ENCODE measurements at regions not wholly inside any gene's neighbourhood (a gene's known extent, or its start where the extent isn't known, plus 50 kb on each side); places are given as distances from the start of the nearest gene placed in this dataset.

GRCh38 chr2:207217442-207217841, 51.7 kb upstream of the KLF7 start (continued):
- TF ChIP-seq USF1 (IDR thresholded peaks at IDR 0.05; ENCODE audit: borderline replicate concordance, low read depth) (no peak), YY1 (IDR thresholded peaks at IDR 0.05; ENCODE audit: low read depth) (no peak), MAX (IDR thresholded peaks at IDR 0.05; ENCODE audit: low read depth) (no peak)

- CTCF ChIA-PET, result interaction anchor here (1.0 kb wide), 1 partner anchor 9 kb away, joined by 3 read pairs; no protein-coding TSS in a partner anchor
- peaks cover 9 to 21% of the 10 kb centered on the region in 2 experiments for H3K4me1 ChIP-seq (ENCODE audit: control insufficient read depth in 1 of 2, insufficient read depth in 2 of 2, low read depth in 1 of 2, low read length in 1 of 2)
- TF ChIP-seq CHD2 (IDR thresholded peaks at IDR 0.05; ENCODE audit: low read length, partially characterized antibody) (no peak), MAX (IDR thresholded peaks at IDR 0.05; ENCODE audit: low read depth) (no peak), JUND (IDR thresholded peaks at IDR 0.05) (no peak), REST (IDR thresholded peaks at IDR 0.05; ENCODE audit: low read depth, low read length) (no peak), GATA2 (CRISPR knock-in tag; IDR thresholded peaks at IDR 0.05) (no peak), NFIC (IDR thresholded peaks at IDR 0.05; ENCODE audit: borderline replicate concordance) (no peak), NRF1 (IDR thresholded peaks at IDR 0.05; ENCODE audit: low read depth, low read length) (no peak), EP300 (IDR thresholded peaks at IDR 0.05; ENCODE audit: borderline replicate concordance in 1 of 2, low read depth in 1 of 2, low read length in 1 of 2) (no peak), SMC3 (IDR thresholded peaks at IDR 0.05; ENCODE audit: low read depth, low read length) (no peak), RAD21 (IDR thresholded peaks at IDR 0.05; ENCODE audit: low read length) (no peak), RCOR1 (IDR thresholded peaks at IDR 0.05; ENCODE audit: low read length) (no peak), RFX5 (IDR thresholded peaks at IDR 0.05; ENCODE audit: low read length) (no peak), TEAD4 (IDR thresholded peaks at IDR 0.05; ENCODE audit: borderline replicate concordance, insufficient read depth) (no peak), FOSL2 (IDR thresholded peaks at IDR 0.05; ENCODE audit: borderline replicate concordance, low read depth) (no peak), FOXJ3 (CRISPR knock-in tag; IDR thresholded peaks at IDR 0.05) (no peak)
- no peak overlapping the region for H3K4me3 ChIP-seq (ENCODE audit: low read depth in 2 of 2, low read length in 1 of 2)
- H3K79me2 ChIP-seq (ENCODE audit: insufficient read depth), result no peaks in the 10 kb centered on the region
- H3K36me3 ChIP-seq (replicated peaks in 1 of 2; ENCODE audit: control insufficient read depth in 1 of 2, insufficient read depth in 2 of 2, low read length in 1 of 2), result no peaks in the 10 kb centered on the region
- POLR2A ChIA-PET, result no interaction called here
- no peak overlapping the region for H3K4me2 ChIP-seq
- WGBS (ENCODE audit: low lambda C conversion rate), result 83% methylated on average over 4 of the region's 4 CpGs
- H3K27me3 ChIP-seq (ENCODE audit: insufficient read depth), result no peaks in the 10 kb centered on the region
- H2AFZ ChIP-seq (ENCODE audit: low read depth), result peak overlapping the region; percentile 36; the same call in 1 of the 2 replicates
- H3K9me3 ChIP-seq, result no peaks in the 10 kb centered on the region
- no peak for DNase-seq
- H3K27ac ChIP-seq (ENCODE audit: low read depth in 2 of 2, low read length in 1 of 2), result peak overlapping the region; percentile 34 to 48; a peak in 1 of 4 replicates
- H3F3A ChIP-seq (replicated peaks; ENCODE audit: insufficient read depth), result peaks cover 10% of the 10 kb centered on the region
- no peaks in the 10 kb centered on the region for H4K20me1 ChIP-seq (ENCODE audit: insufficient read depth)
- H3K9ac ChIP-seq, result no peak overlapping the region
- H3K9me2 ChIP-seq, result no peaks in the 10 kb centered on the region
Measured at GRCh38 chr2:207219081-207219630, 53.4 kb upstream of the KLF7 start.
